Ammon's horn (tissue), 1 donor: ENCODE measurements at regions not wholly inside any gene's neighbourhood (a gene's known extent, or its start where the extent isn't known, plus 50 kb on each side); places are given as distances from the start of the nearest gene placed in this dataset.

Source experiments
- DNase-seq: peaks from one replicate; pipeline ENCODE4 v3.0.0-alpha.2; 2016; ENCODE audit warnings: low spot score

- no peak for DNase-seq
Measured at GRCh38 chr10:62870866-62871265, 54.7 kb upstream of the EGR2 start.

- DNase-seq = no peak
Measured at GRCh38 chr10:62869958-62870357, 53.8 kb upstream of the EGR2 start.

- no peak for DNase-seq
Measured at GRCh38 chr10:62866941-62867340, 50.8 kb upstream of the EGR2 start.

GRCh38 chr10:62866451-62866850 is 50.3 kb upstream of the EGR2 start:
- no peak for DNase-seq
